Right kidney (tissue), 1 donor: ENCODE measurements at regions not wholly inside any gene's neighbourhood (a gene's known extent, or its start where the extent isn't known, plus 50 kb on each side); places are given as distances from the start of the nearest gene placed in this dataset.

Experiments used
- DNase-seq: peaks from one replicate; pipeline ENCODE4 v3.0.0-alpha.2; 2016

DNA sequence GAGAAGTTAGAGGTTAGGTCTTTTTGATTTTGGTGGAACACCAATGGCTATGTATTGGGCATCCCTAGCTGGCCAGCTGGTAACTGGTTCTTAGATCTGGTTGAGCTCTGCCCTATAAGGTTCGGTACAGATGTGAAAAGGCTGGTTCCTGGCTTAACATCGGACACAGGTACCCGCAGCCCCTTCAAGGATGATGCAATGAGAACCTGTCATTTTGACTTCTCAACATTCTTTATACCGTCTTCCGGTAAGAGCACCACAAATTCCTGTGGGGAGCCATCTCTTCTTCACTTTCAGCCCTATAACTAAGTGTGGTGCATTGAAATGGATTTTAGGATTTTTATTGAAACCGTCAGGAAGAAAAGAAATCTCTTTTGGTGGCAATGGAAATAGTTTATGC lies 222.8 kb downstream of the ADAMTS9 start:
- no peak for DNase-seq

DNA sequence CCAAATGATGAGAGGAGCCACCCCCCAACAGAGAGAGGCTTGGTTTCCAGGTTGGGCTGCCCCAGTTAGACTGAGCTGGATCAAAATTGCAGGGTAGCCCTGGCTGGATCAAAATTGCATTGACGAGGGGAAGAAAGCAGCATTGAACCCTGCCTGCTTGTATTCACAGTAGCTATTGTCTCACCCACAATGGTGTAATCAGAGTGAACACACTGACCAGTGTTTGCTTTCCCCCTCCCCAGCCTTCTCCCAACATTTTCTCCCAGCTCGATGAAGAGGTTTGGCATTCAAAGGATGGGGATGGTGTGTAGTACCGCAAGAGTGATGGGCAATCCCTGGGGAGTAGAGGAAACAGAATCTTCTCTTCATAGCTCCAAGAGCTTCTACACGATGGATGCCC lies 223.8 kb downstream of the ADAMTS9 start:
- no peak for DNase-seq

DNA sequence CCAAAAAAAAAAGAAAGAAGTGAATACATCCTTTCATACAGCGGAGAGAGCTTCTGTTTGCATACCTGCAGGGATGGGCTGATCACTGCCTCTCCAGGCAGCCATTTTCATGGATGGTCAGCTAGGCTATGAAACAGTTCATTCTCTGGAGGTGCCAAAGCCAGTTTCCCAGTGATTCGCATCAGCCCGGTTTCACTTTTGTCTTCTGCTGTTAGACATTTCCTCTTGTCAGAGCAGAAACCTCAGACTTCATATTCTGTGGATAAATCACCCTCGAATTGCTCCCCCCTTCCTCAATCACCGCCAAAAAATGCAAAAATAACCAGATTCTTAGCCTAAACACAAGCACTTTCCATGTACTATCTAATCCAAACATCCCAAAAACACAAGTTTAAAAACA lies 225.6 kb downstream of the ADAMTS9 start:
- DNase-seq, result no peak

DNA sequence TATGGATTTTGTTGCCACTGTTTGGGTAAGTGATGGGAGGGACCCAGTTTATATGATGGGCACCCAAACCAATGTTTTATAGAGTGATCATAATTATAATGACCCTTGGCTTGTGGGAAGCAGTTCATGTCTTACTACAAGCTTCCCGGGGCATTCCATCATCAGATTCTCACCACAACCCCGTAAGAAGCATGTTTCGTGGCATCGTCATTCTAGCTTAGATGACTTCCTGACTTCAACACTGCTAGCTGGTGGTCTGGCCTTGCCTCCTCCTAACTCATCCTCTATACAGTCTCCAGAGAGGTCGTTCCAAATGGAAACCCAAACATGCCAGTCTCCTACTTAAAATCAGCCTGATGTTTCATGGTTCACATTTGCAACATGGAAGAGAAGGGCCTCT lies 226.9 kb downstream of the ADAMTS9 start:
- no peak for DNase-seq

GRCh38 chr3:64460141-64460730 lies 227.6 kb downstream of the ADAMTS9 start:
- no peak for DNase-seq

- no peak for DNase-seq
Observed at GRCh38 chr3:64459711-64460110, 228.1 kb downstream of the ADAMTS9 start.

DNA sequence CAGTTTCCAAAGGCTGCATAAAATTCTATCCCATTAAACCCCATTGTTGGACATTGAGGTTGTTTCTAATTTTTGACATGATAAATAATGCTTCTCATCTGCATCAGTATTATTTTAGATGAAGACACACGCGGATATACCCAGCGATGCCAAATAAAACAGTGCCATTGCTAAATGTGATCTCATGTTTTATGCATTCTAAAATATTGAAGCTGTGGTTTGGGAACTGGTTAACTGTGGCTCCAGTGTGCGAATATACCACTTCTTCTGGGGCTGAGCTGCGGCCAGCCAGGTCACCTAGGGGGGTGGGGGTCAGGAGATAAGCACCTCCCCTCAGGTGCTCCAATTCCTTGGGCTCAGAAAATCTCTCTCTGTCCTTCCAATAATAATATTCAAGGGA lies 230.0 kb downstream of the ADAMTS9 start:
- no peak for DNase-seq

- DNase-seq, result no peak
Observed at GRCh38 chr3:64456674-64457073, 231.1 kb downstream of the ADAMTS9 start.

DNA sequence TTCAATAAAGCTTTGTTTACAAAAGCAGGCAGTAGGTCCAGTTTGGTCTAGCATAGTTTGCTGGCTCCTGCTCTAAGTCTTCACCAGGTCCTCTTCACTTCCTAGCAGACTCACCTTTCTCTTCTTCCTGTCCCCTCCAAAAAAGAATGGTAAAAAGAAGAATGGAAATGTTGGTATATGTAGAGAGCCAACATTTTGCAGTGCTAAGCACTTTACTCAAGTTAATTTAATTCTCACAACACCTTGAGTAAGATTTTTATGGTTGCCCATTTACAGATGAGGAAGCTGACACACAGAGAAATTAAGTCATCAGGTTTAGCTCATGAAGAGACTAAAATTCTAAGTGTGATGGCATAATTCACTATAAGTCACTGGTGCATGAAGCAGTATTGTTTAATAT lies 230.1 kb upstream of the PRICKLE2 start:
- no peak for DNase-seq

- DNase-seq, result no peak
Observed at GRCh38 chr3:64454768-64455167, 229.5 kb upstream of the PRICKLE2 start.

GRCh38 chr3:64454179-64454578 lies 228.9 kb upstream of the PRICKLE2 start:
- DNase-seq, result no peak

GRCh38 chr3:64451283-64452012 lies 226.2 kb upstream of the PRICKLE2 start:
- DNase-seq, result no peak

GRCh38 chr3:64450396-64450956 lies 225.2 kb upstream of the PRICKLE2 start:
- no peak for DNase-seq

GRCh38 chr3:64449026-64449425 lies 223.8 kb upstream of the PRICKLE2 start:
- no peak for DNase-seq

GRCh38 chr3:64445944-64446300 lies 220.7 kb upstream of the PRICKLE2 start:
- no peak for DNase-seq

DNA sequence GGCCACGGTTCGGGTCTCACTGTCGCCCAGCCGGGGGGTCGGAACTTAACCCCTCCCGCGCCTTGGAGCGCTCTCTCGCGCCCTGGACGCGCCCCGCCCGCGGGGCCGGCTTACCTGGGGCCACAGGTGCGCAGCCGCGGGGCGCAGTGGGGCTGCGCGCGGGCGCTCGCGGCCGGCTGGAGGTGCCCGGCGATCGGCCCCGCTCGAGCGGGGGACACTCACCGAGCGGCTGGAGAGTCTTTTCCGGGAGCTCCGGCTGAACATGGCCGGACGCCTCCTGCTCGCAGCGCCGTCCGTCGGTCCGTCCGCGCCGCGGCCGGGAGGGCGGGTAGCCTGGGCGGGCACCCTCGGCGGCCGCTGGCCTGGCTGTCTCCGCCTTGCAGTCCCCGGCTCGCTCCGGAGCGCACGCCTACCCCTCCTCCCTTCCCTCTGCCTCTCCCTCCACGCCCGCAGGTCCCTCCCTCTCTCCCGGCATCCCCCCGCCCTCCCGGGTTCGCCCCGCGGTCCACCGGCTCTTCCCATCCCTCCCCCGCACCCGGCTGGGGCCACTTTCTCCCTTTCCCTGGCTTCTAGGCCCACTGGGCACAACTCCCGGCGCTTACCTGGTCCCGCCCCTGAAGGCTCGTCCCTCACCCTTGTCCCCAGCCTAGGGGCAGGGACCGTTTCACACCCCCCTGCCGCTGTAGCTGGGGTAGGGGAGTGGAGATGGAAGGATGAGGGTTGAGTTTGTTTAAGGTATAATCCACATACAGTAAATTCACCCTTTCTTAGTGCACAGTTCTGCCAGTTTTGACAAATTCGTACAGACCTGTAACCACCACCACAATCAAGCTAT lies 220.1 kb upstream of the PRICKLE2 start:
- DNase-seq, result peak; percentile 84

GRCh38 chr3:64444490-64445108 lies 219.3 kb upstream of the PRICKLE2 start:
- DNase-seq, result peak; percentile 68

- peak; percentile 64 for DNase-seq
Observed at GRCh38 chr3:64443546-64444381, 218.5 kb upstream of the PRICKLE2 start.

DNA sequence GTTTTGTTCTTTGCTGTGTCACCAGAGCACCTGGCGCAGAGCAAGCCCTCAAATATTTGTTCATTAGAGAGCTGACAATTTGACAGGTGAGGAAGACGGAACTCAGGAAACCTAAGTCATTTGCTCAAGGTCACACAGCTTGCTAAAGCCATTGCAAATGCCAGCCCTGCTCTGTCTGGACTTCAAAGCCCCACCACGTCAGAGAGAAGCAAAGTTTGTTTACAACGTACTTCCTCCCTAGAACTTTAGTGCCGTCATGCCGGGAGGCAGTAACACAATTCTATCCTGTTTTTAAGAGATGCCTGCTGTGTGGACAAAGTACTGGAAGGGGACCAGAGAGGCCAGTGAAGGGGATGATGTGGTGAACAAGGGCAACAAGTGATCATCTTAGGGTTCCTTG lies 216.6 kb upstream of the PRICKLE2 start:
- DNase-seq, result no peak

GRCh38 chr3:64440498-64440897 lies 215.2 kb upstream of the PRICKLE2 start:
- no peak for DNase-seq

DNA sequence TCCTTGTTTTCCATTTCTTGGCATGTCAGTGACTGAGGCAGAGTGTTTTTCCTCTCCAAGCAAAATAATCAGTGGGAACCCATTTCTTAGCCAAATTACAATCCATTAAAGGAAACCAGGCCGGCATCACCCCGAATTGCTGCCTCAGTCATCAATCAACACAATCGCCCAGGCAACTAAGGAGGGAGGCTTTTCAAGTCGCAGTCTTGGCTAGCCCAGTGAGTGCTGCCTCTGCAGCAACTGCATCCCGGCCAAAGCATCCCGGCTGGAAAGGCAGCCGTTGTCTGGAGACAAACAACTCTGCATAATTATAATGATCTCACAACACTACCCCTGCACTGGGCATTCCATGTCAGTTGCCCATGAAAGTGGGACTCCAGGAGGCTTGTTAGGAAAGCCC lies 213.5 kb upstream of the PRICKLE2 start:
- DNase-seq, result no peak

DNA sequence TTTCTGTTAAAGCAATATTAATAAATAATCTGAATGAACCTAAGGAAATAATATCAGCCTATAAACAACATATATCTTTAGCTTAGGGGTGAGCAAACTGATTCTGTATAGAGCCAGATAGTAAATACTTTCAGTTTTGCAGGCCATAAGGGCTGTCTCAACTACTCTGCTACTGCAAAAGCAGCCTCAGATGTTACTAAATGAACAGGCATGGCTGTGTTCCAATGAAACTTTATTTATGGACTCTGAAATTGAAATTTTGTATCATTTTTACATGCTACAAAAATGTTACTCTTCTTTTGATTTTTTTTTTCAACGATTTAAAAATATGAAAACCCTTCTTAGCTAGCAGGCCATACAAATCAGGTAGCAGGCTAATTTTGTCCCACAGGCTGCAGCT lies 212.8 kb upstream of the PRICKLE2 start:
- no peak for DNase-seq
